Progenitor cell of endocrine pancreas (in vitro differentiated cells): ENCODE measurements at regions not wholly inside any gene's neighbourhood (a gene's known extent, or its start where the extent isn't known, plus 50 kb on each side); places are given as distances from the start of the nearest gene placed in this dataset.

Experiments
- DNase-seq: peaks from one replicate; pipeline ENCODE4 v3.0.0; 2021; ENCODE audit warnings: low spot score; ENCODE audit not compliant: unreplicated experiment
- H3K27ac Mint-ChIP-seq: 2 replicates; pipeline ENCODE4 v1.8.0; 2021; ENCODE audit warnings: mild to moderate bottlenecking, moderate library complexity, mixed read lengths
- H3K27me3 Mint-ChIP-seq: 2 replicates; pipeline ENCODE4 v1.8.0; 2021; ENCODE audit warnings: mixed read lengths
- H3K36me3 Mint-ChIP-seq: 2 replicates; pipeline ENCODE4 v1.8.0; 2022; ENCODE audit warnings: mixed read lengths; ENCODE audit not compliant: insufficient read depth
- H3K4me1 Mint-ChIP-seq: 2 replicates; pipeline ENCODE4 v1.8.0; 2021; ENCODE audit warnings: low read depth, mixed read lengths
- H3K4me3 Mint-ChIP-seq: 2 replicates; pipeline ENCODE4 v1.8.0; 2021; ENCODE audit warnings: low read depth, mild to moderate bottlenecking, moderate library complexity, mixed read lengths
- H3K9me3 Mint-ChIP-seq: 2 replicates; pipeline ENCODE4 v1.8.0; 2021; ENCODE audit warnings: low read depth, mixed read lengths
- TF ChIP-seq, protein P1 (sequence below): fragments of 200-600 bp; sonication (generic); IDR thresholded peaks from one replicate; pipeline ENCODE4 v1.5.0; 2021; ENCODE audit warnings: antibody characterized with exemption, mild to moderate bottlenecking; ENCODE audit not compliant: unreplicated experiment

- H3K27ac Mint-ChIP-seq = no peak overlapping the region
- H3K36me3 Mint-ChIP-seq = no peaks in the 10 kb centered on the region
- peaks cover 3% of the 10 kb centered on the region for H3K9me3 Mint-ChIP-seq
- H3K4me1 Mint-ChIP-seq = peaks cover 11% of the 10 kb centered on the region
- TF ChIP-seq, protein P1, sequence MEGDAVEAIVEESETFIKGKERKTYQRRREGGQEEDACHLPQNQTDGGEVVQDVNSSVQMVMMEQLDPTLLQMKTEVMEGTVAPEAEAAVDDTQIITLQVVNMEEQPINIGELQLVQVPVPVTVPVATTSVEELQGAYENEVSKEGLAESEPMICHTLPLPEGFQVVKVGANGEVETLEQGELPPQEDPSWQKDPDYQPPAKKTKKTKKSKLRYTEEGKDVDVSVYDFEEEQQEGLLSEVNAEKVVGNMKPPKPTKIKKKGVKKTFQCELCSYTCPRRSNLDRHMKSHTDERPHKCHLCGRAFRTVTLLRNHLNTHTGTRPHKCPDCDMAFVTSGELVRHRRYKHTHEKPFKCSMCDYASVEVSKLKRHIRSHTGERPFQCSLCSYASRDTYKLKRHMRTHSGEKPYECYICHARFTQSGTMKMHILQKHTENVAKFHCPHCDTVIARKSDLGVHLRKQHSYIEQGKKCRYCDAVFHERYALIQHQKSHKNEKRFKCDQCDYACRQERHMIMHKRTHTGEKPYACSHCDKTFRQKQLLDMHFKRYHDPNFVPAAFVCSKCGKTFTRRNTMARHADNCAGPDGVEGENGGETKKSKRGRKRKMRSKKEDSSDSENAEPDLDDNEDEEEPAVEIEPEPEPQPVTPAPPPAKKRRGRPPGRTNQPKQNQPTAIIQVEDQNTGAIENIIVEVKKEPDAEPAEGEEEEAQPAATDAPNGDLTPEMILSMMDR = no peak
- H3K4me3 Mint-ChIP-seq = no peak overlapping the region
- DNase-seq = no peak
- H3K27me3 Mint-ChIP-seq = no peaks in the 10 kb centered on the region
These were observed 256.7 kb upstream of the PGRMC2 start for GRCh38 chr4:128544272-128544671.

DNA sequence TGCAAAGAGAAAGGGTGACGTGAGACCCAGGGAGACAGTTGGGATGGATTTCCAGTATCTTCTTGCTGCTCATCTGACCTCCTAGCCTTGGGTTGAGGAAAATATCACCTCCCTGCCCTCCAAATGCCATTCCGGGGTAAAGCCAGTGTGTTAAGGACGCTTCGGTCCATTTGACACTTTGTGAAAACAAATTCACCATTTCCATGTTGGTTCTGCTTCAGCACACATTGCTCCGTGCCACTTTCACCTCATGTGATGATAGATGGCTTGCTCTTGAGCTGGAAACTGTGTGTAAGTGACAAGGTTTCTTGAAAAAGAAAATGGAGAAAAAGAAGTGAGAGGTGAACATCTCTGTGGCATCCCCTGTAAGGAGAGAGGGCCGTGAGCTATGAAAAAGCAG is 256.1 kb upstream of the PGRMC2 start:
- Mint-ChIP-seq H3K27me3 (no peaks in the 10 kb centered on the region), H3K9me3 (peaks cover 3% of the 10 kb centered on the region), H3K36me3 (no peaks in the 10 kb centered on the region), H3K4me1 (peaks cover 11% of the 10 kb centered on the region), H3K4me3 (no peak overlapping the region), H3K27ac (no peak overlapping the region)
- TF ChIP-seq, protein P1 = no peak
- no peak for DNase-seq

DNA sequence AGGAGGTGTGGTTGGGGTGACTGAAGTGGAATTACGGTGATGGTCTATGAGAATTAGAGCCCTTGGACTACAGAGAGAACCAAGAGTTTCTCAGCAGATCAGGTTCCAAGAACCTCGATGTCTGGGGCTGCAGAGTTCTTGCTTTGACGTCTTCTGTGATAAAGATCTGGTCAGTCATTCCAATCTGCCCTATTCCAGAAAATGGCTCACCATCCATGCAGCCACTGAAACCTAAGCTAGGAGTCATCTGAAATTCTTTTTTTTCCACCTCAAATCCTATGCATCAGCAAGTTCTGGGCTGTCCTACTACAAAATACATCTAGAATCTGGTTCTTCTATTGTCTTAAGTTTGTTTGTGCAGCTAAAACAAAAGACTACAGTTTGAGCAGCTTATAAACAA is 254.4 kb upstream of the PGRMC2 start:
- Mint-ChIP-seq H3K4me1 (peaks cover 11% of the 10 kb centered on the region), H3K36me3 (no peaks in the 10 kb centered on the region), H3K27me3 (no peaks in the 10 kb centered on the region), H3K9me3 (peaks cover 3% of the 10 kb centered on the region), H3K27ac (no peak overlapping the region), H3K4me3 (no peak overlapping the region)
- DNase-seq = no peak
- TF ChIP-seq, protein P1 = no peak

DNA sequence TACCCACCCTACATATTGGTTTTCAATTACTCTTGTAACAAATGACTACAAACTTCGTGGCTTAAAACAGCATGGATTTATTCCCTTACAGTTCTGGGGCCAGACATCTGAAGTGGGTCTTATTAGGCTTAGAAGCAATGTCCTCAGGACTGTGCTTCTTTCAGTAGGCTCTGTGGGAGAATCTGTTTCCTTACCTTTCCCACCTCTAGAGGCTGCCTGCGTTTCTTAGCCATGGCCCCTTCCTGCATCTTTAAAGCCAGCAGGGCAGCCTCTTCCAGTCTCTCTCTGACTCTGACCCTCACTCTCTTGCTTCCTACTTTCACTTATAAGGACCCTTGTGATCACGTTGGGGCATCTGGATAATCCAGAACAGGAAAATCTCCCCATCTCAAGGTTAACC is 252.5 kb upstream of the PGRMC2 start:
- TF ChIP-seq, protein P1 = no peak
- DNase-seq = no peak
- Mint-ChIP-seq H3K36me3 (no peaks in the 10 kb centered on the region), H3K27ac (no peak overlapping the region), H3K4me1 (peaks cover 11% of the 10 kb centered on the region), H3K9me3 (peaks cover 3% of the 10 kb centered on the region), H3K27me3 (no peaks in the 10 kb centered on the region), H3K4me3 (no peak overlapping the region)

DNA sequence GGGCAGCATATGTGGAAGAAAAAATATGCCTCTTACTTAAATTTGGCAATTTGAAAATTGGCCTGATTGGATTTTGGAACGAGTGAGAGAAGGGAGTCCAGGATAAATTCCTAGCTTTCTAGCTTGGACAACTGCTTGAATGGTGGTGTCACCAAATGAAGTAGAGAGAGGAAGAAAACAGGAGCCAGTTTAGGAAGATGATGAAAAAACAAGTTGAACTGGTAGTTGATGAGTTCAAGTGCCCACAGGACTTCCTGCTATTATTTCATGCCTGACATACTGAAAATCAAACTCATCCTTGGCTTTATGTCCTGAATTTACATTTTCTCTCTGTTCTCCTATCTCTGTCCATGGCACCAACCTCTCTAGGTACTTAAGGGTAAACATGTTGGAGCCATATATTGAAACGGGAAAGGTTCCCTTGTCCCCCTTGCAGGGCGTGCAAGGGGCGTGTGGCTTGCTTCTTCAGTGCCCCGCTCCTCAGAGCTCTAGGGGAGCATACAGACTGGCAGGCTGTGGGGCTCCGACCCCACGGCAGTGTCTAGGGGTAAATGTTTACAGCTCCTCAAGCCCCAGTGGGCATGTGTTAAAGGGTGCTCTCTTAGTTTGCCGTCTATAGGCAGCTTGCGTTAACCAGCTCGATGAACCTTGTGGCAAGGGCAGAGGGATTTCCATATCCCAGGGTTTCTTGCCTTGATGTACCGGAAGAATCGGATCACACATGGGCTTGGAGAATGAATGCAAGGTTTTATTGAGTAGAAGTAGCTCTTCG is 250.7 kb upstream of the PGRMC2 start:
- Mint-ChIP-seq H3K4me1 (peaks cover 6% of the 10 kb centered on the region), H3K36me3 (peaks cover 5% of the 10 kb centered on the region), H3K27ac (no peak overlapping the region), H3K9me3 (peaks cover 9% of the 10 kb centered on the region), H3K27me3 (no peaks in the 10 kb centered on the region), H3K4me3 (no peak overlapping the region)
- TF ChIP-seq, protein P1 = no peak
- no peak for DNase-seq
